Activated gamma-delta T cell treated with anti-CD3 and anti-CD28 coated beads, Interleukin-2, amount 50 U/mL, for 16 hours (primary cell): ENCODE measurements at regions not wholly inside any gene's neighbourhood (a gene's known extent, or its start where the extent isn't known, plus 50 kb on each side); places are given as distances from the start of the nearest gene placed in this dataset.

Experiments
- DNase-seq: peaks from one replicate; pipeline ENCODE4 v3.0.0-alpha.2; 2020; ENCODE audit warnings: low read depth

GRCh38 chr9:107431461-107431860, 58.1 kb downstream of the KLF4 start:
- no peak for DNase-seq

GRCh38 chr9:107430071-107430470, 59.5 kb downstream of the KLF4 start:
- DNase-seq = no peak

- no peak for DNase-seq
Measured at GRCh38 chr9:107426126-107426525, 63.4 kb downstream of the KLF4 start.

- peak; percentile 17 for DNase-seq
Measured at GRCh38 chr9:107425101-107426025, 64.2 kb downstream of the KLF4 start.

- DNase-seq = no peak
Measured at GRCh38 chr9:107423540-107423939, 66.0 kb downstream of the KLF4 start.

- DNase-seq = no peak
Measured at GRCh38 chr9:107422189-107423185, 67.1 kb downstream of the KLF4 start.

GRCh38 chr9:107410420-107410819, 79.1 kb downstream of the KLF4 start:
- DNase-seq = no peak

- DNase-seq = no peak
Measured at GRCh38 chr9:107409581-107410389, 79.8 kb downstream of the KLF4 start.

- no peak for DNase-seq
Measured at GRCh38 chr9:107407675-107408074, 81.9 kb downstream of the KLF4 start.

- DNase-seq = no peak
Measured at GRCh38 chr9:107405511-107405910, 84.1 kb downstream of the KLF4 start.

- DNase-seq = no peak
Measured at GRCh38 chr9:107404736-107405135, 84.8 kb downstream of the KLF4 start.

- DNase-seq = no peak
Measured at GRCh38 chr9:107404161-107404560, 85.4 kb downstream of the KLF4 start.

GRCh38 chr9:107397076-107398044, 92.2 kb downstream of the KLF4 start:
- DNase-seq = no peak

GRCh38 chr9:107394264-107394663, 95.3 kb downstream of the KLF4 start:
- no peak for DNase-seq

- no peak for DNase-seq
Measured at GRCh38 chr9:107390778-107391177, 98.8 kb downstream of the KLF4 start.

- no peak for DNase-seq
Measured at GRCh38 chr9:107390279-107390678, 99.3 kb downstream of the KLF4 start.

- no peak for DNase-seq
Measured at GRCh38 chr9:107389617-107390071, 99.9 kb downstream of the KLF4 start.

GRCh38 chr9:107388890-107389289, 100.7 kb downstream of the KLF4 start:
- no peak for DNase-seq

- no peak for DNase-seq
Measured at GRCh38 chr9:107387409-107387808, 102.2 kb downstream of the KLF4 start.

GRCh38 chr9:107386396-107386795, 103.2 kb downstream of the KLF4 start:
- DNase-seq = no peak
